SH-SY5Y (cell line): ENCODE measurements at regions not wholly inside any gene's neighbourhood (a gene's known extent, or its start where the extent isn't known, plus 50 kb on each side); places are given as distances from the start of the nearest gene placed in this dataset.

ENCODE experiments used
- GATA2 ChIP-seq: IDR thresholded peaks from 2 replicates; pipeline ENCODE4 v1.6.1; 2011; ENCODE audit warnings: mild to moderate bottlenecking, low read depth, low read length
- GATA3 ChIP-seq: IDR thresholded peaks from 2 replicates; pipeline ENCODE4 v1.6.1; 2011; ENCODE audit warnings: low read depth, mild to moderate bottlenecking, low read length, moderate library complexity

DNA sequence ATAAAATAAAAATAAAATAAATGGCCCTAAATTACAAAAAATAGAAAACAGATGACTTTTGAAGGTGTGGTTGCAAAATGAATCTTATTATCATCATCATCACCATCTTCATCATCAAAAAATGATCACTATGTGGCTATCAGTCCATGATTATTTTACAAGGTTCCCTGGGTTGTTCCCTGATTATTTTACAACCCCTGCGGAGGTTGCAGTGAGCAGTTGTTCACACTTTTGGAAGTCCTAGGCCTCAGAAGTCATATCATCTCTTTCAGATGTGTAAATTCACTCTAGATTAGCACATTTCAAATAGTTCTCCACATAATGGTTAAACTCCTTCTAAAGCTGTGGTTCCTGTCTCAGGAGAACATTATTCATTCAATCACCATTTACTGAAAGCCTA lies 57.4 kb upstream of the NR5A2 start:
- no peak for TF ChIP-seq GATA2
- TF ChIP-seq GATA3, result no peak
